GM19452 (cell line): ENCODE measurements at regions not wholly inside any gene's neighbourhood (a gene's known extent, or its start where the extent isn't known, plus 50 kb on each side); places are given as distances from the start of the nearest gene placed in this dataset.
"Not testable (repeated sequence)": the region's sequence is repeated elsewhere in the genome, so short reads cannot be mapped to it uniquely, and the experiment has no call there.

Source experiments
- ATAC-seq: cut with Tn5 transposase; IDR thresholded peaks from one replicate; pipeline ENCODE4 v1.9.1; 2021; ENCODE audit not compliant: unreplicated experiment

GRCh38 chr13:54999399-54999907, 1970.8 kb downstream of the OLFM4 start:
- no peak for ATAC-seq

DNA sequence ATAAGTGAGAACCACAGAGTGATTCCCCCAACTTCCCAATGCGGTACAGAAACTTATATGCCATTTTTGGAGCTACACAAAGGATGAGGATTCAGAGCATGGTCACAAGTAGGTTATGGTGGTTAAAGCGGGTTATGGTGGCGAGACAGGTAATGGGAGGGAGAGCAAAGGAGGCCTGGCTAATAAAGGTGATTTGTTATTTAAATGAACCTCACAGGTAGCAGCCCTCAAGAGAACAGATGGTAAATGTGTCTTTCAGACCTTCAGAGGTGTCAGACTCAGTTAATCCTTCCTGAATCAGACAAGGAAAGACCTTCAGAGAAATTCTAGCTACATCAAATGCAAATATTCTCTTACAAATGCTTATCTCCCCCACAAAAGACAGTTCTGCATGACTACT, 1971.4 kb downstream of the OLFM4 start:
- ATAC-seq = no peak

GRCh38 chr13:55000844-55001243, 1972.2 kb downstream of the OLFM4 start:
- no peak for ATAC-seq

DNA sequence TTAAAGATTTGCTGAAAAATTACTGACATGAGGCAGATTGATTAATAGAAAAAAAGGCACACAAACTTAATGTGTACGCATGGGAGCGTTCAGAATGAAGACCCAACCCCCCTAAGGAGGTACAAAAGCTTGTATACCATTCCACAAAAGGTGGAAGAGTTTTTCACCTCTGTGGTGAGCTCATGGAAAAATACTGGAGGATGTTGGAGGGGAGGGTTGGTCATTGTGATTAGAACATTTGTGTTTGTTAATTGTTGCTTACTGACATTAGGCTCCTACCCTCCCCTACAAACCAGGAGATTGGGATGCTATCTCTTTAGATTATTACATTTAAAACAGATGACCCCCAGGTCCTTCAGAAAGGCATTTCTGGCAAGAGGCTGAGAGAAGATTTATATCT, 1973.3 kb downstream of the OLFM4 start:
- ATAC-seq = no peak

- no peak for ATAC-seq
Observed at GRCh38 chr13:55007681-55008080, 1979.1 kb downstream of the OLFM4 start.

GRCh38 chr13:55013051-55013450, 1984.4 kb downstream of the OLFM4 start:
- ATAC-seq = no peak

- no peak for ATAC-seq
Observed at GRCh38 chr13:55029280-55029679, 2000.7 kb downstream of the OLFM4 start.

DNA sequence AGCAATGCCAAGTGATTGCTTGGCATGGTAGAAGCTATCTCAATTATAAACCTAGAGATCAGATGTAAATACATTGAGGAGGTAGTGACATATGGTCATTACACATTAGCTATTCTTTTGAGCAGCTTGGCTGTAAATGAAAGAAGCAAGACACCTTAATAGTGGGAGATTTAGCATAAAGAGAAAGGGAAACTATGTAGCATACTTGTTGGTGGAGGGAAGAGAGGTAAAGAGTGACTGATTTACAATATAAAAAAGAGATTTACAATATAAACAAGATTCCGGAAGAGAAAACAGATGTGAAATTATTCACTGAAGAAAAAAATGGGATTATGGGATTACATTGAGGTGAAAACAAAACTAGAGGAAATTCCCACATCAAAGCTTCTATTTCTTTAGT, 2009.6 kb downstream of the OLFM4 start:
- no peak for ATAC-seq

- not testable (repeated sequence) for ATAC-seq
Observed at GRCh38 chr13:55053891-55054550, 2025.4 kb downstream of the OLFM4 start.

DNA sequence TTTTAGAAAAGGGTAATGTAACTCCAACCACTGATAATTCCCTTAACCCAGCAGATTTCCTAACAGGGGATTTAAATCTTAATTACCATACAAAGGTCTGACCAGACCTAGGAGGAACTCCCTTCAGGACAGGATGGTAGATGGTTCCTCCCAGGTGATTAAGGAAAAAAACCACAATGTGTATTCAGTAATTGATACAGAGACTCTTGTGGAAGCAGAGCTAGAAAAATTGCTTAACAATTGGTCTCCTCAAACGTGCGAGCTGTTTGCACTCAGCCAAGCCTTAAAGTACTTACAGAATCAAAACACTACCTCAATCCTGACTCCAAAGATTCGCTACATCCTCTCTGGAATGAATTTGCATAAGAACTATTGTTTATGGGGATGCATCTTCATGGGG, 2027.1 kb downstream of the OLFM4 start:
- not testable (repeated sequence) for ATAC-seq

DNA sequence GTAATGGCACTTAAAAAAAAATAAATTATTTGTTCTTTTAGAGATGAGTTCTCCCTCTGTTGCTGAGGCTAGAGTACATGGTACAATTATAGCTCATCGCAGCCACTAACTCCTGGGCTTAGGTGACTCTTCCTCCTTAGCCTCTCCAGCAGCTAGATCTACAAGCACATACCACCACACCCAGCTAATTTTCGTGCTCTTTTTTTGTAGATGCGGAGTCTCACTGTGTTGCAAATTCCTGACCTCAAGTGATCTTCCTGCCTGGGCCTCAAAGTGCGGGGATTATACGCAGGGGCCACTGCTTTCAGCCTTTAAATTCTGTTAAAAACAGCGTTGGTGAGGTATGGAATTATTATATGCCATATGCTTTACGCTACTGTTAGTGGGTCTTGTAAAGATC, 2034.0 kb downstream of the OLFM4 start:
- no peak for ATAC-seq

GRCh38 chr13:55067946-55068345, 2039.3 kb downstream of the OLFM4 start:
- ATAC-seq = no peak

DNA sequence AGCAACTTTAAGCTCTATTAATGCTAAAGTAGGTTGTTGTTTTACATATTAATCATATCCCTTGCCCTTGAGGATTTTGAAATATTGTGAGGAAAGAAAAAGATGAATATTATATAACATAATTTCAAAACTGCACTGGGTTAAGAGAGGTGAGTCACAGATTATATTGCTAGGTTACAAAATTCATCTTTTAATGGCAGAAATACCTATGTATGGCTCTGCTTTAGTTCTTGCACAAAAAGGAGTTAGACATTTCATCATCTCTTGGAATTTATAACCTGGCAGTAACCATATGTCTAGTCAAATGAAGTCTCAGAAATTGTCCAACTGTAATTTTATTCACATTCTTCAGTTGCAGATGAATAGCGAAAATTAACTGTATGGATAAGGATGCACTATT, 2041.1 kb downstream of the OLFM4 start:
- ATAC-seq = no peak

GRCh38 chr13:55073000-55073399, 2044.4 kb downstream of the OLFM4 start:
- no peak for ATAC-seq

GRCh38 chr13:55084630-55085029, 2056.0 kb downstream of the OLFM4 start:
- no peak for ATAC-seq

GRCh38 chr13:55087085-55087484, 2053.6 kb upstream of the PRR20A start:
- ATAC-seq = no peak

DNA sequence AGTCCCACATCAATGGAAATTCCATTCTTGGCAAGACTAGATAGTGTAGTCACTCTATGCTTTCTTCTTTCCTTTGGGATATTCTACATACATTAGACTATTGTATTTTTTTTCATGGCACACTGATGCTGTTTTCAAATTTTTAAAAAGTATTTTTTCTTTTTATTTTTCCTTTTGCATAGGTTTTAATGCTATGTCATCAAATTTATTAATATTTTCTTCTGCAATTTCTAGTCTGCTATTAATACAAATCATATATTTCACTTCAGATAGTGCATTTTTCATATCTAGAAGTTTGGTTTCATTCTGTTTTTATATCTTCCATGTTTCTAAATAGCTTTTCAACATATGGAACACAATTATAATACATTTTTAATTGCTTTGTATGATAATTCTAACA, 2050.1 kb upstream of the PRR20A start:
- no peak for ATAC-seq

GRCh38 chr13:55091172-55091571, 2049.5 kb upstream of the PRR20A start:
- ATAC-seq = no peak

DNA sequence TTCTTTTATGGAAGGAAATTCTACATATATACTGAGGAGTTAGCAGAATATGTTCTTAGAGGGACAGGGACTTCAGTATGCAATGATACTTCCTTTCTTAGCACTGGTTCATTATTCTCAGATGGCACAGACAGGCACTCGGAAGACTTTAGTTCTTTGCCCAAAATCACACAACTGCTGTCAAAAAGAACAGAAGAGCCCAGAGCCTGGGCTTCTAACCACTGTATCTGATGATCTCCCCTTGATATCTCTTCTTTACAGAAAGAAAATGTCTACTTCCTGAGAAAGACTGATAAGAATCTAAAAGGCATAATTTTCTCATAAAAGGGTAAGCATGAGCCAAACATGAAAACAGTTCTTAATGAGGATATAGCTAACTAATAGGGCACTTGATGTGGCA, 2034.2 kb upstream of the PRR20A start:
- ATAC-seq = no peak

DNA sequence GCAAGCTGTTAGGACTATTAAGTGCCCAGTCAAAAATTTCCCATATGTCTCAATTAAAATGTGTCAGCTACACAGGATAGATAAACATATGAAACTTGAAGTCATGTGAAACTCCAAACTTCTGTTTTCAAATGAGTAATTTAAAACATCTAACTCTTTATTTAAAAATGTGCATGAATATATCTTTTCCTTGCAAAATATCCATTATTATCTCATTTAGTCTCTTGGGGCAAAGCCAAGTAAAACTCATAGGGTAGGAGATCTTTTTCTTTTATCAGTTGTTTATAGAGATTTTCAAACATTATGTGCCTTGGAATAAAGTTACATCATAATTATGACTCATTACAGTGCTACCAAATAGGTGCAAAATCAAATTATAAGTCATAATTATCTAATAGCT, 2020.1 kb upstream of the PRR20A start:
- no peak for ATAC-seq

GRCh38 chr13:55155046-55155445, 1985.7 kb upstream of the PRR20A start:
- ATAC-seq = no peak

GRCh38 chr13:55159765-55160164, 1981.0 kb upstream of the PRR20A start:
- ATAC-seq = no peak

DNA sequence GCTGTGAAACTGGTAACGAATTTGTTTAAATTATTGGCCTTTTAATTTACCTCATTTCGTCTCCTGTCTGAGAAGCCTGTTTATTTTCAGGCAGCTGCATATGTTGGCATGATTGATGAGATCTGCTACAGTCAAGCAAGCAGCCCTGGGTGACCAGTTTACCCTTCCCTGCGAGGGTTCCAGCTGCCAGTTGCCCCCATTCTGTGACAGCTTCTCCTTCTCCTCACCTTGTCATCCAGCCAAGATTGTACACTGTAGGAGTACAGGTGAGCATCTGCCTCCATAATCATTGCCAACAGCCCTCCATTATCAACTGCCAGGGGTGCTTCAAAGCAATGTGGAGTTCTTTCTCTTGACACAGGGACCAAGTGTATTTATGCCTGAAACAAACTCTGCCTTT, 1979.9 kb upstream of the PRR20A start:
- ATAC-seq = no peak
